ENCODE measurements at regions not wholly inside any gene's neighbourhood (a gene's known extent, or its start where the extent isn't known, plus 50 kb on each side); places are given as distances from the start of the nearest gene placed in this dataset.

GRCh38 chr13:20297181-20297580 is 65.1 kb upstream of the GJB6 start:
- Histone ChIP-seq H3K79me2 (ENCODE audit: control insufficient read depth, insufficient read depth, low read length) (no peaks in the 10 kb centered on the region), H3K4me1 (ENCODE audit: control insufficient read depth, insufficient read depth, low read length) (no peaks in the 10 kb centered on the region), H2AFZ (ENCODE audit: control insufficient read depth, low read depth, low read length) (no peak overlapping the region), H3K4me3 (no peak overlapping the region), H3K9me3 (replicated peaks; ENCODE audit: control insufficient read depth, insufficient read depth, low read length) (no peaks in the 10 kb centered on the region; the same call in 2 of the 3 replicates), H3K4me2 (ENCODE audit: control insufficient read depth, insufficient read depth) (no peak overlapping the region), H4K20me1 (ENCODE audit: control insufficient read depth, insufficient read depth) (no peaks in the 10 kb centered on the region), H3K36me3 (ENCODE audit: control insufficient read depth in 2 of 2, insufficient read depth in 2 of 2, low read length in 1 of 2) (no peaks in the 10 kb centered on the region), H3K27me3 (replicated peaks in 1 of 2; ENCODE audit: control insufficient read depth in 2 of 2, insufficient read depth in 2 of 2, low read length in 1 of 2) (peaks cover 0 to 3% of the 10 kb centered on the region in 2 experiments; a peak in 2 of 4 replicates), H3K9ac (ENCODE audit: control insufficient read depth, insufficient read depth, low read length) (no peak overlapping the region), H3K27ac (ENCODE audit: control insufficient read depth, insufficient read depth) (no peak overlapping the region)
- ChIA-PET POLR2A (no interaction called here), SMC1A (ENCODE audit: uncharacterized antibody, unreplicated experiment) (no interaction called here), CTCF (no interaction called here), RAD21 (ENCODE audit: unreplicated experiment) (interaction anchor here (1.6 kb wide), 1 partner anchor 191 kb away, joined by 3 read pairs; no protein-coding TSS in a partner anchor)
- in situ Hi-C loops (cut with MboI) (no loop called here), intact Hi-C loops (cut with micrococcal nuclease; ENCODE audit: unreplicated experiment) (loop anchor here (10.0 kb wide), 1 partner anchor 62 kb away; the partner anchor contains the start of gene GJB6)
- WGBS (ENCODE audit: insufficient coverage, insufficient replicate concordance, low lambda C conversion rate, missing lambda C conversion rate), result 24% methylated on average over 3 of the region's 3 CpGs
- TF ChIP-seq SMAD5 (IDR thresholded peaks at IDR 0.05; ENCODE audit: low read depth), result no peak
- no peak for TF ChIP-seq TBL1XR1 (IDR thresholded peaks at IDR 0.05; ENCODE audit: low read depth, low read length)
- TF ChIP-seq NR2F1 (conservative IDR thresholded peaks at IDR 0.05), result no peak
- no peak for TF ChIP-seq IRF4 (IDR thresholded peaks at IDR 0.05; ENCODE audit: low read depth, low read length)
- TF ChIP-seq, protein P1, sequence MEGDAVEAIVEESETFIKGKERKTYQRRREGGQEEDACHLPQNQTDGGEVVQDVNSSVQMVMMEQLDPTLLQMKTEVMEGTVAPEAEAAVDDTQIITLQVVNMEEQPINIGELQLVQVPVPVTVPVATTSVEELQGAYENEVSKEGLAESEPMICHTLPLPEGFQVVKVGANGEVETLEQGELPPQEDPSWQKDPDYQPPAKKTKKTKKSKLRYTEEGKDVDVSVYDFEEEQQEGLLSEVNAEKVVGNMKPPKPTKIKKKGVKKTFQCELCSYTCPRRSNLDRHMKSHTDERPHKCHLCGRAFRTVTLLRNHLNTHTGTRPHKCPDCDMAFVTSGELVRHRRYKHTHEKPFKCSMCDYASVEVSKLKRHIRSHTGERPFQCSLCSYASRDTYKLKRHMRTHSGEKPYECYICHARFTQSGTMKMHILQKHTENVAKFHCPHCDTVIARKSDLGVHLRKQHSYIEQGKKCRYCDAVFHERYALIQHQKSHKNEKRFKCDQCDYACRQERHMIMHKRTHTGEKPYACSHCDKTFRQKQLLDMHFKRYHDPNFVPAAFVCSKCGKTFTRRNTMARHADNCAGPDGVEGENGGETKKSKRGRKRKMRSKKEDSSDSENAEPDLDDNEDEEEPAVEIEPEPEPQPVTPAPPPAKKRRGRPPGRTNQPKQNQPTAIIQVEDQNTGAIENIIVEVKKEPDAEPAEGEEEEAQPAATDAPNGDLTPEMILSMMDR (IDR thresholded peaks at IDR 0.05 in 2 of 3, conservative IDR thresholded peaks at IDR 0.05 in 1 of 3; ENCODE audit: control insufficient read depth in 2 of 3, extremely low read depth in 1 of 3, insufficient read depth in 1 of 3, low read depth in 3 of 3, low read length in 3 of 3), result no peak
- TF ChIP-seq ZNF217 (IDR thresholded peaks at IDR 0.05), result no peak
- TF ChIP-seq ZNF207 (IDR thresholded peaks at IDR 0.05; ENCODE audit: borderline replicate concordance), result no peak
- no peak for TF ChIP-seq BACH1 (IDR thresholded peaks at IDR 0.05; ENCODE audit: borderline replicate concordance)
- no peak for DNase-seq (ENCODE audit: low read depth, low spot score)
- no peak for ATAC-seq
- no peak for FAIRE-seq
- no TSS peak for BruUV-seq (replicated peaks)
